KMS-11 (cell line): ENCODE measurements at regions not wholly inside any gene's neighbourhood (a gene's known extent, or its start where the extent isn't known, plus 50 kb on each side); places are given as distances from the start of the nearest gene placed in this dataset.

Experiments
- H2AFZ ChIP-seq: fragments of 200-600 bp; sonication (generic); 2 replicates; pipeline ENCODE4 v1.6.1; 2016; ENCODE audit warnings: antibody characterized with exemption, mixed run types, low read depth
- H3K27ac ChIP-seq: fragments of 200-600 bp; sonication (generic); 2 replicates; pipeline ENCODE4 v1.6.1; 2016; ENCODE audit warnings: mild to moderate bottlenecking, mixed run types
- H3K27me3 ChIP-seq: fragments of 200-600 bp; sonication (generic); 2 replicates; pipeline ENCODE4 v1.6.1; 2017; ENCODE audit warnings: mild to moderate bottlenecking, low read depth, mixed run types, moderate library complexity; ENCODE audit not compliant: insufficient read depth
- H3K36me3 ChIP-seq: fragments of 200-600 bp; sonication (generic); 2 replicates; pipeline ENCODE4 v1.6.1; 2017; ENCODE audit warnings: mild to moderate bottlenecking, mixed run types; ENCODE audit not compliant: insufficient read depth
- H3K4me1 ChIP-seq: fragments of 200-600 bp; sonication (generic); 2 replicates; pipeline ENCODE4 v1.6.1; 2016; ENCODE audit warnings: mild to moderate bottlenecking, low read depth, mixed run types; ENCODE audit not compliant: poor library complexity, severe bottlenecking
- H3K4me2 ChIP-seq: fragments of 200-600 bp; sonication (generic); 2 replicates; pipeline ENCODE4 v1.7.0; 2016; ENCODE audit warnings: mild to moderate bottlenecking, mixed run types
- H3K4me3 ChIP-seq: fragments of 200-600 bp; sonication (generic); IDR thresholded peaks from 2 replicates; pipeline ENCODE4 v1.6.1; 2017; ENCODE audit warnings: low read depth, low read length, mixed read lengths; ENCODE audit not compliant: insufficient read depth
- H3K79me2 ChIP-seq: fragments of 200-600 bp; sonication (generic); 2 replicates; pipeline ENCODE4 v1.6.1; 2016; ENCODE audit warnings: low read depth, mixed run types; ENCODE audit not compliant: insufficient read depth
- H3K9ac ChIP-seq: fragments of 200-600 bp; sonication (generic); 2 replicates; pipeline ENCODE4 v1.6.1; 2016; ENCODE audit warnings: mild to moderate bottlenecking, mixed run types
- H4K20me1 ChIP-seq: fragments of 200-600 bp; sonication (generic); 2 replicates; pipeline ENCODE4 v1.6.1; 2016; ENCODE audit warnings: mild to moderate bottlenecking, mixed run types; ENCODE audit not compliant: insufficient read depth
- TF ChIP-seq, protein P1 (sequence below): fragments of 200-600 bp; sonication (generic); conservative IDR thresholded peaks from 2 replicates; pipeline ENCODE4 v1.6.1; 2017; ENCODE audit warnings: low read depth, mild to moderate bottlenecking, antibody characterized with exemption, low read length, moderate library complexity, mixed read lengths

DNA sequence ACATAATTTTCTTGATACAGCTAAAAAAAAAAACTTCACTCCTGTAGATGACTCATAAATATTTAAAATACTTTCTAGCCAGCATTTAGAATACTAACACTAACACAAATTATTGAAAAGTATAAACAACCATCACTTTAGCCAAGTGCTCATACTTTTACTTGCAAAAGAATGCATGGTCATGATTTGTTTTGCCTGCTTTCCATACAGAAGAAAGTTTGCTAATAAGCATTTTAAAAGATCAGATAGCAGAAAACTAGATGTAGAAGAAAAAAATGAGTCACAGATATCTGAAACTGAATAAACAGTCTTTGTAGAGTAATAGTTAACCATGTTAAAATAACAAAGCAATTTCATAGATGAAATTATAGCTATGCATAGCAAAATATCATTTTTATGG is 2280.4 kb upstream of the PCDH20 start:
- TF ChIP-seq, protein P1, sequence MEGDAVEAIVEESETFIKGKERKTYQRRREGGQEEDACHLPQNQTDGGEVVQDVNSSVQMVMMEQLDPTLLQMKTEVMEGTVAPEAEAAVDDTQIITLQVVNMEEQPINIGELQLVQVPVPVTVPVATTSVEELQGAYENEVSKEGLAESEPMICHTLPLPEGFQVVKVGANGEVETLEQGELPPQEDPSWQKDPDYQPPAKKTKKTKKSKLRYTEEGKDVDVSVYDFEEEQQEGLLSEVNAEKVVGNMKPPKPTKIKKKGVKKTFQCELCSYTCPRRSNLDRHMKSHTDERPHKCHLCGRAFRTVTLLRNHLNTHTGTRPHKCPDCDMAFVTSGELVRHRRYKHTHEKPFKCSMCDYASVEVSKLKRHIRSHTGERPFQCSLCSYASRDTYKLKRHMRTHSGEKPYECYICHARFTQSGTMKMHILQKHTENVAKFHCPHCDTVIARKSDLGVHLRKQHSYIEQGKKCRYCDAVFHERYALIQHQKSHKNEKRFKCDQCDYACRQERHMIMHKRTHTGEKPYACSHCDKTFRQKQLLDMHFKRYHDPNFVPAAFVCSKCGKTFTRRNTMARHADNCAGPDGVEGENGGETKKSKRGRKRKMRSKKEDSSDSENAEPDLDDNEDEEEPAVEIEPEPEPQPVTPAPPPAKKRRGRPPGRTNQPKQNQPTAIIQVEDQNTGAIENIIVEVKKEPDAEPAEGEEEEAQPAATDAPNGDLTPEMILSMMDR, result no peak
- H3K79me2 ChIP-seq, result no peaks in the 10 kb centered on the region
- no peak overlapping the region for H3K9ac ChIP-seq
- no peak overlapping the region for H3K27ac ChIP-seq
- H3K4me2 ChIP-seq, result no peak overlapping the region
- no peak overlapping the region for H2AFZ ChIP-seq
- H3K4me3 ChIP-seq, result no peak overlapping the region
- H4K20me1 ChIP-seq, result no peaks in the 10 kb centered on the region
- H3K27me3 ChIP-seq, result no peaks in the 10 kb centered on the region
- H3K36me3 ChIP-seq, result no peaks in the 10 kb centered on the region
- no peaks in the 10 kb centered on the region for H3K4me1 ChIP-seq

DNA sequence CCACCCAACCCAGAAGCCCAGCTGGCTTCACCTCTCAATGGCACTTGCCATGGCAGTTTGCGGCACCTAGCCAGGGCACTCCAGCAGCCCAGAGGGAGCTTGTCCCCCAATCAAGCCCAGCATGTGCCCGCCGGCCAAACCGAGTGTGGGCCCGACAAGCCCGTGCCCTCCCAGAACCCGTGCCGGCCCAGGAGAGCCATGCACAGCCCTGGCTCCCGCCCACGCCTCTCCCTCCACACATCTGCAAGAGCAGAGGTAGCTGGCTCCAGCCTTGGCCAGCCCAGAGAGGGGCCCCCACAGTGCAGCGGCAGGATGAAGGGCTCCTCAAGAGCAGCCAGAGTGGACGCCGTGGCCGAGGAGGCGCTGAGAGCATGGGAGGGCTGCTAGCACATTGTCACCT is 2278.0 kb upstream of the PCDH20 start:
- Histone ChIP-seq H4K20me1 (no peaks in the 10 kb centered on the region), H3K9ac (no peak overlapping the region), H3K36me3 (no peaks in the 10 kb centered on the region), H3K4me1 (no peaks in the 10 kb centered on the region), H3K27me3 (no peaks in the 10 kb centered on the region), H3K4me3 (no peak overlapping the region), H3K4me2 (no peak overlapping the region), H3K79me2 (no peaks in the 10 kb centered on the region), H3K27ac (no peak overlapping the region), H2AFZ (no peak overlapping the region)
- TF ChIP-seq, protein P1, result no peak

DNA sequence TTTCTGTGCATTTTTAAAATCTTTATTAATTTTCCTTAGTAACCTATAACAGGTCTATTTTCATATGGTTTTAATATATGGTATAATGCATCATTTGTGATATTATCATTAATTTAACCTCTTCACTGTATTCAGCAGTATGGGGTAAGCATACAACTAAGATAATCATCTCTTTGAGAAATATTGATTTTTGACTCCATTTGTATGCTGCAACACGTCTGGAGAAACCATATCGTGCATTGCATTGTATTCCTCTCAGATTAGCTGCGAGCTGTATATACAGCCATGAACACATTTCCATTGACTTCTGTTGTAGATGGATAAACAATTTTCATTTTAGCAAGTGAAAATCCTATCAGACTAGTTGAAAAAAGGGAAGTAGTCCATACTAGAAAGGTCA is 2275.8 kb upstream of the PCDH20 start:
- H3K27ac ChIP-seq, result no peak overlapping the region
- no peaks in the 10 kb centered on the region for H4K20me1 ChIP-seq
- no peaks in the 10 kb centered on the region for H3K4me1 ChIP-seq
- TF ChIP-seq, protein P1, result no peak
- no peak overlapping the region for H3K4me3 ChIP-seq
- H3K79me2 ChIP-seq, result no peaks in the 10 kb centered on the region
- no peak overlapping the region for H2AFZ ChIP-seq
- H3K27me3 ChIP-seq, result no peaks in the 10 kb centered on the region
- no peak overlapping the region for H3K4me2 ChIP-seq
- H3K9ac ChIP-seq, result no peak overlapping the region
- H3K36me3 ChIP-seq, result no peaks in the 10 kb centered on the region

DNA sequence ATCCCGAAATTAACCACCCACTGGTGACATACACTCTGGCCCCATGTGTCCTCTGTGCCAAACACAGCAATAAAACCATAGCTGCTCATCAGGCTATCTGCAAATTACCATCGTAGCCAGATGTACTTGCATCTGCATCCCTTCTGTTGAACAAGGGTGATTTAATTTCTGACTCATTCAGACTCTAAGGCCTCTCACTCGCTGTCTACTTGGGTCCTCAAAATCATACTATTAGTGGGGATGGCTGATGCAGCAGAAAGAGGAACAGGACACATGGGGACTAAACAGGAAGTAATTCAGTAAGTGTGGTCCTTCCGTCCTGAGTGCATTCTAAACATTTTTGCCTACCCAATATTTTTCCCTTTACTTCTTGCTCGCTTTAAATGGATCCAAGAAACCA is 2275.0 kb upstream of the PCDH20 start:
- no peaks in the 10 kb centered on the region for H3K79me2 ChIP-seq
- H3K9ac ChIP-seq, result no peak overlapping the region
- no peak overlapping the region for H3K4me2 ChIP-seq
- no peaks in the 10 kb centered on the region for H3K4me1 ChIP-seq
- no peaks in the 10 kb centered on the region for H3K27me3 ChIP-seq
- TF ChIP-seq, protein P1, result no peak
- no peak overlapping the region for H2AFZ ChIP-seq
- H3K36me3 ChIP-seq, result no peaks in the 10 kb centered on the region
- H4K20me1 ChIP-seq, result no peaks in the 10 kb centered on the region
- no peak overlapping the region for H3K27ac ChIP-seq
- H3K4me3 ChIP-seq, result no peak overlapping the region

DNA sequence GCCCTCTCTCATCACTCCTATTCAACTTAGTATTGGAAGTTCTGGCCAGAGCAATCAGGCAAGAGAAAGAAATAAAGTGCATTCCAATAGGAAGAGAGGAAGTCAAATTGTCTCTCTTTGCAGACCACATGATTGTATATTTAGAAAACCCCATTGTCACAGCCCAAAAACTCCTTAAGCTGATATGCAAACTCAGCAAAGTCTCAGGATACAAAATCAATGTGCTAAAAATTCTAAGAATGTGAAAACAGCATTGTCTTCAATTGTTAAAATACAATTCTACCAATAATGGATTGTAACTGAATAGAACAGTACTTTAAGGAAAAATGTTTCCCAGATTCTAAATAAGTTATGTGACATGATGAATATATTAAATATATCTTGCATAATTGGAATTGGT is 2269.2 kb upstream of the PCDH20 start:
- Histone ChIP-seq H3K4me1 (no peaks in the 10 kb centered on the region), H3K4me2 (no peak overlapping the region), H4K20me1 (no peaks in the 10 kb centered on the region), H2AFZ (no peak overlapping the region), H3K27ac (no peak overlapping the region), H3K4me3 (no peak overlapping the region), H3K9ac (no peak overlapping the region), H3K79me2 (no peaks in the 10 kb centered on the region), H3K27me3 (no peaks in the 10 kb centered on the region), H3K36me3 (no peaks in the 10 kb centered on the region)
- TF ChIP-seq, protein P1, result no peak
